Upper lobe of right lung (tissue), 1 donor: ENCODE measurements at regions not wholly inside any gene's neighbourhood (a gene's known extent, or its start where the extent isn't known, plus 50 kb on each side); places are given as distances from the start of the nearest gene placed in this dataset.

Experiments
- ATAC-seq: fragments of 200-7000 bp; cut with Tn5 transposase; one replicate; pipeline ENCODE4 v1.9.1; 2020; ENCODE audit warnings: mild to moderate bottlenecking, moderate library complexity
- DNase-seq: peaks from one replicate; pipeline ENCODE4 v3.0.0-alpha.2; 2020
- H3K27ac ChIP-seq: fragments of 200-600 bp; one replicate; pipeline ENCODE4 v1.8.0; 2022
- H3K27me3 ChIP-seq: fragments of 200-600 bp; one replicate; pipeline ENCODE4 v1.8.0; 2022; ENCODE audit warnings: mild to moderate bottlenecking
- H3K36me3 ChIP-seq: fragments of 200-600 bp; one replicate; pipeline ENCODE4 v1.8.0; 2022
- H3K4me1 ChIP-seq: fragments of 200-600 bp; one replicate; pipeline ENCODE4 v1.8.0; 2022
- H3K4me3 ChIP-seq: fragments of 200-600 bp; one replicate; pipeline ENCODE4 v1.8.0; 2022; ENCODE audit warnings: mild to moderate bottlenecking
- H3K9me3 ChIP-seq: fragments of 200-600 bp; one replicate; pipeline ENCODE4 v1.8.0; 2022
- CTCF ChIP-seq: fragments of 200-600 bp; IDR thresholded peaks from one replicate; pipeline ENCODE4 v1.8.0; 2022; ENCODE audit warnings: antibody characterized with exemption
- intact Hi-C: fragments of 100-400 bp; cut with DNase I; formaldehyde crosslinking; loops from one replicate; pipeline ENCODE4 v1.11.0; 2022
- donor health status: DM: no; HTN: yes; CAD: no; lungs with severe emphysema.

DNA sequence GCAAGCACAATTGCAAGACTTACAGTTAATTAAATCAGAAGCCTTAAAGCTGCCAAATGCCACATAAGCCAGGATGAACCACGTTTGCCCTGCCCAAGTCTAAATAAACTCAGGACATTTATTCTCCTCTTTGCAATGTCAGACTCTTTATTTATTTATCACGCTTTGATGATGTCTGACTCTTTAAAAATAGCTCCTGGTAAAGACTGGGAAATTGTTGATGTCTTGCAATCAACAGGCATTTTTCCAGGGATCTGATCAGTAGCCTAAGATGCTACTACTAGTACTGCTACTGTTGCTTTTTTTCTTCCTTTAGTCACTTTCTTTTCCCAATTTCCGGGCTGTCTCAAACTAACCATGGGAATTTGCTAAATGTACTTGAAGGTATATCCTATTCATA is 365.8 kb upstream of the MARCKS start:
- ATAC-seq = no peak
- no peak for DNase-seq
- no peaks in the 10 kb centered on the region for H3K36me3 ChIP-seq
- no peak overlapping the region for H3K27ac ChIP-seq
- no peak overlapping the region for H3K4me3 ChIP-seq
- intact Hi-C loops = no loop called here
- no peaks in the 10 kb centered on the region for H3K27me3 ChIP-seq
- no peaks in the 10 kb centered on the region for H3K4me1 ChIP-seq
- no peak for TF ChIP-seq CTCF
- no peaks in the 10 kb centered on the region for H3K9me3 ChIP-seq

DNA sequence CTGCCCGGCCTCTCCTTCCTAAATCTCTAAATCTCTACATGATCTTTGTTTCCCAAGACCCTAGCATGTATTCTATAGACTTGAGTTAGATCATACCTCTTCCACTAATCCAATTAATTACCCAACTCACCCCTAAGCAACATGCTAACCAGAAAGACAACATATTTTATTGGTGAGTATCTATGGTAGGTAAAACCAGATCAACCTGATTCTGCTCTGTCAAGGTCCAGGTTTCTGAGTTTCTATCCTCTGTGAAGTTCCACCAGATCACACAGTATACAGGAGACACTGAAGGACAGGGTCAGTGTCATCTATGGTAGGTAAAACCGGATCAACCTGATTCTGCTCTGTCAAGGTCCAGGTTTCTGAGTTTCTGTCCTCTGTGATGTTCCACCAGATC is 363.2 kb upstream of the MARCKS start:
- Histone ChIP-seq H3K36me3 (no peaks in the 10 kb centered on the region), H3K4me1 (no peaks in the 10 kb centered on the region), H3K27ac (no peak overlapping the region), H3K27me3 (no peaks in the 10 kb centered on the region), H3K4me3 (no peak overlapping the region), H3K9me3 (no peaks in the 10 kb centered on the region)
- no peak for ATAC-seq
- intact Hi-C loops = no loop called here
- DNase-seq = no peak
- no peak for TF ChIP-seq CTCF

DNA sequence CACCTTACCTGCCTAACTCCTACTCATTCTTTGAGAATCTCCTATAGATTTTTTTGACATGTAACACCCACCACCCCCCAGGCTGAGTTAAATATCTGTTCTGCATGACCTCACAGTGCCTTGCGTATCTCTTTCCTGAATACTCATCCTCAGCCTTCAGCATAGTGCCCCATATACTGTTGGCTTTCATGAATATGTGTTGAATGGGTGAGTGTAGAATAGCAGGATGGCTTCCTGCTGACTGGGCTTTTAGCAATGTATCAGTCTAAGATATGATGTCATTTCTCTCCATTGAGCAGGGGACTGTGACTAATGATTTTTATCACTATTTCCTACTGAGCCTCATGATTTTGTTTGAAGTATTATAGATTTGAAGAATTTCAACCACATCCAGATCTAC is 361.6 kb upstream of the MARCKS start:
- Histone ChIP-seq H3K36me3 (no peaks in the 10 kb centered on the region), H3K4me1 (no peaks in the 10 kb centered on the region), H3K9me3 (no peaks in the 10 kb centered on the region), H3K4me3 (no peak overlapping the region), H3K27me3 (no peaks in the 10 kb centered on the region), H3K27ac (no peak overlapping the region)
- ATAC-seq = no peak
- intact Hi-C loops = no loop called here
- TF ChIP-seq CTCF = no peak
- DNase-seq = no peak

DNA sequence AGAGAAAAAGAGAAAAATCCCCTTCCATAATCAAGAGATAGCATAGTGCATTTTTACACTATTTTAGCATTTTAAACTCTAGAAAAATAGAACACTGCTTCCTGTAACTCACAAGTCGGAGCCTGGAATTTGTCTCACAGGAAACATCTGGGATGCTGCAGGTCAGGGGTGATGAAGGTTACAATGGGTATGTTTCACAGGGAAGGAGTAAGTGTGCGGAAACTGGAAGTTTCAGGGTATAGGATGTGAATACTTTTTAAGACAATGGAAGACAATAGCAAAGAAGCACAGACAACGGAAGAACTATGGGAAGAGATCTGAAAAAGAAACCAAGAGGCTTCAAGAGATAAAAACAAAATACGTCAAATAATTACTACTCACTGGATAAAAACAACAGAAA is 361.0 kb upstream of the MARCKS start:
- ATAC-seq (no peak), DNase-seq (no peak)
- no peak for TF ChIP-seq CTCF
- Histone ChIP-seq H3K36me3 (no peaks in the 10 kb centered on the region), H3K9me3 (no peaks in the 10 kb centered on the region), H3K4me1 (no peaks in the 10 kb centered on the region), H3K27me3 (no peaks in the 10 kb centered on the region), H3K27ac (no peak overlapping the region), H3K4me3 (no peak overlapping the region)
- intact Hi-C loops = no loop called here

- intact Hi-C loops = no loop called here
- no peak for ATAC-seq
- Histone ChIP-seq H3K36me3 (no peaks in the 10 kb centered on the region), H3K9me3 (no peaks in the 10 kb centered on the region), H3K4me1 (no peaks in the 10 kb centered on the region), H3K4me3 (no peak overlapping the region), H3K27me3 (no peaks in the 10 kb centered on the region), H3K27ac (no peak overlapping the region)
- DNase-seq = no peak
- no peak for TF ChIP-seq CTCF
Observed at GRCh38 chr6:113500221-113500620, 356.9 kb upstream of the MARCKS start.

DNA sequence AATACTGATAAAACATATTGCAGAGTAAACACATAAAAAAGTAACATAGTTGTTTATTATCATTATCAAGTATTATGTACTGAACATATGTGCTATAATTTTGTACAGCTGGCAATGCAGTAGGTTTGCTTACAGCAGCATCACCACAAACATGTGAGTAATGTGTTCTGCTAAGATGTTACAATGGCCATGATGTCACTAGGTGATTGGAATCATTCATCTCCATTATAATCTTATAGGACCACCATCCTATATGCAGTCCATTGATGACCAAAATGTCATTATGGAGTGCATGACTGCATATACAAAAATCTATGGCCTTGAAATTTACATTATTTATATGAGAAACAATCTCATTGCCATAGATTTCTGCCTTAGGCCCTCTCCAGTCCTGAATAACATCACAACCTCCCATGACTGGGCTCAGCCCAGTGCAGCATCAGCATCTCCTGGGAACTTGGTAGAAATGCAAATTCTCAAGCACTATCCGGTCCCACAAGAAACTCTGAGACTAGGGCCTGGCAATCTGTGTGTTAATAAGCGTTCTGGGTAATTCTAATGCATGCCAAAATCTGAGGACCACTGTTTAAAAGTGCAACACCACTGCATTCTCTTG is 352.0 kb upstream of the MARCKS start:
- TF ChIP-seq CTCF = no peak
- ATAC-seq = no peak
- Histone ChIP-seq H3K9me3 (no peaks in the 10 kb centered on the region), H3K27me3 (no peaks in the 10 kb centered on the region), H3K36me3 (no peaks in the 10 kb centered on the region), H3K27ac (no peak overlapping the region), H3K4me1 (no peaks in the 10 kb centered on the region), H3K4me3 (no peak overlapping the region)
- DNase-seq = no peak
- intact Hi-C loops = no loop called here
